GM12878 (cell line): ENCODE measurements at regions not wholly inside any gene's neighbourhood (a gene's known extent, or its start where the extent isn't known, plus 50 kb on each side); places are given as distances from the start of the nearest gene placed in this dataset.

Experiments used
- ATAC-seq: fragments of 200-7000 bp; cut with Tn5 transposase; 3 replicates; pipeline ENCODE4 v1.9.1; 2020; ENCODE audit warnings: mild to moderate bottlenecking, moderate library complexity
- BruUV-seq: library from RNA; stranded (reverse); fragments of 400-500 nt; replicated peaks from 2 replicates; lab custom pipeline; 2021; lab: Mats Ljungman, UMichigan
- CTCF ChIA-PET: fragments of 300-600 bp; sonication (Branson Sonifier 250); formaldehyde crosslinking; extraction: SDS; loops from one replicate; lab custom pipeline; 2021; ENCODE audit warnings: inconsistent platforms; lab: Yijun Ruan, JAX
- POLR2A ChIA-PET: fragments of 350-600 bp; formaldehyde crosslinking; extraction: SDS; loops from one replicate; lab custom pipeline; 2021; ENCODE audit warnings: inconsistent platforms; lab: Charles Lee
- RAD21 ChIA-PET: fragments of 300-600 bp; sonication (Branson Sonifier 250); formaldehyde crosslinking; loops from one replicate; lab custom pipeline; 2023; ENCODE audit warnings: antibody characterized with exemption; ENCODE audit not compliant: unreplicated experiment; lab: Charles Lee
- SMC1A ChIA-PET: fragments of 300-600 bp; sonication (Branson Sonifier 250); formaldehyde crosslinking; loops from one replicate; lab custom pipeline; 2023; ENCODE audit not compliant: unreplicated experiment, uncharacterized antibody; lab: Charles Lee
- DNase-seq: peaks from one replicate; pipeline ENCODE4 v3.0.0-alpha.2; 2011; ENCODE audit warnings: low read depth, low spot score
- FAIRE-seq: peaks from 3 replicates; lab custom pipeline; 2011; peaks lifted over from hg19 to GRCh38; lab: Jason Lieb, UNC
- H2AFZ ChIP-seq: 2 replicates; pipeline ENCODE4 v1.6.0; 2011; ENCODE audit warnings: low read depth, low read length, control low read depth; ENCODE audit not compliant: control insufficient read depth
- H3K27ac ChIP-seq: 2 replicates; pipeline ENCODE4 v1.5.1; 2011; ENCODE audit warnings: control low read depth; ENCODE audit not compliant: control insufficient read depth, insufficient read depth
- H3K27me3 ChIP-seq, 2 experiments: replicated peaks in 1 of 2; 2 replicates each; pipeline versions ENCODE4 v1.6.0 to v1.6.1; 2011; ENCODE audit warnings: low read length in 1 of 2; ENCODE audit not compliant: control insufficient read depth in 2 of 2, insufficient read depth in 2 of 2
- H3K36me3 ChIP-seq, 2 experiments: 2 replicates each; pipeline ENCODE4 v1.5.1; 2011; ENCODE audit warnings: low read length in 1 of 2; ENCODE audit not compliant: control insufficient read depth in 2 of 2, insufficient read depth in 2 of 2
- H3K4me1 ChIP-seq: 2 replicates; pipeline ENCODE4 v1.6.1; 2011; ENCODE audit warnings: mild to moderate bottlenecking, low read length, moderate library complexity, mixed read lengths; ENCODE audit not compliant: control insufficient read depth, insufficient read depth
- H3K4me2 ChIP-seq: 2 replicates; pipeline ENCODE4 v1.6.0; 2011; ENCODE audit warnings: control low read depth; ENCODE audit not compliant: control insufficient read depth, insufficient read depth
- H3K4me3 ChIP-seq: fragments of 200-600 bp; sonication (generic); 2 replicates; pipeline ENCODE4 v1.5.1; 2016
- H3K79me2 ChIP-seq: 2 replicates; pipeline ENCODE4 v1.6.0; 2011; ENCODE audit warnings: low read length; ENCODE audit not compliant: control insufficient read depth, insufficient read depth
- H3K9ac ChIP-seq: 2 replicates; pipeline ENCODE4 v1.8.0; 2011; ENCODE audit warnings: low read length, control low read depth, mixed read lengths; ENCODE audit not compliant: control insufficient read depth, insufficient read depth
- H3K9me3 ChIP-seq: replicated peaks from 3 replicates; pipeline ENCODE4 v1.5.1; 2011; ENCODE audit warnings: mild to moderate bottlenecking, low read length; ENCODE audit not compliant: control insufficient read depth, insufficient read depth
- H4K20me1 ChIP-seq: 2 replicates; pipeline ENCODE4 v1.6.0; 2011; ENCODE audit not compliant: control insufficient read depth, insufficient read depth
- BACH1 ChIP-seq: fragments of 450-650 bp; IDR thresholded peaks from 2 replicates; pipeline ENCODE4 v1.6.1; 2017; ENCODE audit warnings: mild to moderate bottlenecking, borderline replicate concordance
- EP300 ChIP-seq, 2 experiments: fragments of 150-350 bp in 1 of 2; IDR thresholded peaks; 2 replicates each; pipeline ENCODE4 v1.6.1; 2011 to 2012; ENCODE audit warnings: low read depth in 2 of 2, low read length in 2 of 2, borderline replicate concordance in 1 of 2, improper control_type of control experiment in 1 of 2, inconsistent platforms in 1 of 2; ENCODE audit not compliant: control insufficient read depth in 1 of 2
- GATAD2B ChIP-seq: fragments of 450-650 bp; conservative IDR thresholded peaks from 2 replicates; pipeline ENCODE4 v1.6.1; 2017; ENCODE audit warnings: low read depth, mild to moderate bottlenecking, moderate library complexity
- HSF1 ChIP-seq: fragments of 150-350 bp; IDR thresholded peaks from 2 replicates; pipeline ENCODE4 v1.6.1; 2014; ENCODE audit warnings: mild to moderate bottlenecking, low read depth, low read length
- IKZF1 ChIP-seq: fragments of 450-650 bp; conservative IDR thresholded peaks from 2 replicates; pipeline ENCODE4 v1.6.1; 2017; ENCODE audit warnings: antibody characterized with exemption, mild to moderate bottlenecking
- KDM1A ChIP-seq: fragments of 200-600 bp; sonication (generic); IDR thresholded peaks from 2 replicates; pipeline ENCODE4 v1.6.1; 2016; ENCODE audit warnings: borderline replicate concordance
- MEF2B ChIP-seq: fragments of 450-650 bp; IDR thresholded peaks from 2 replicates; pipeline ENCODE4 v1.6.1; 2018; ENCODE audit warnings: mild to moderate bottlenecking, moderate library complexity; ENCODE audit not compliant: partially characterized antibody, poor library complexity, severe bottlenecking
- MTA3 ChIP-seq: IDR thresholded peaks from 2 replicates; pipeline ENCODE4 v1.6.1; 2012; ENCODE audit warnings: low read length, inconsistent platforms, borderline replicate concordance
- NBN ChIP-seq: fragments of 450-650 bp; IDR thresholded peaks from 2 replicates; pipeline ENCODE4 v1.6.1; 2016
- NKRF ChIP-seq: fragments of 450-650 bp; conservative IDR thresholded peaks from 2 replicates; pipeline ENCODE4 v1.6.1; 2017; ENCODE audit warnings: mild to moderate bottlenecking, moderate library complexity
- PAX8 ChIP-seq: fragments of 450-650 bp; IDR thresholded peaks from 2 replicates; pipeline ENCODE4 v1.6.1; 2017; ENCODE audit warnings: mild to moderate bottlenecking, moderate library complexity
- POLR2AphosphoS5 ChIP-seq: IDR thresholded peaks from 2 replicates; pipeline ENCODE4 v1.6.1; 2011; ENCODE audit warnings: mild to moderate bottlenecking, low read length, inconsistent platforms
- RAD21 ChIP-seq: IDR thresholded peaks from 2 replicates; pipeline ENCODE4 v1.6.1; 2011; ENCODE audit warnings: mild to moderate bottlenecking, low read depth, low read length, moderate library complexity; ENCODE audit not compliant: insufficient read depth
- SIN3A ChIP-seq: IDR thresholded peaks from 2 replicates; pipeline ENCODE4 v1.6.1; 2012; ENCODE audit warnings: low read depth, low read length, improper control_type of control experiment
- SP1 ChIP-seq: IDR thresholded peaks from one replicate; pipeline ENCODE4 v1.6.1; 2011; ENCODE audit warnings: low read depth, low read length
- TAF1 ChIP-seq: IDR thresholded peaks from 2 replicates; pipeline ENCODE4 v1.6.1; 2011; ENCODE audit warnings: mild to moderate bottlenecking, low read depth, low read length, borderline replicate concordance
- USF1 ChIP-seq: IDR thresholded peaks from 2 replicates; pipeline ENCODE4 v1.6.1; 2011; ENCODE audit warnings: borderline replicate concordance, low read depth, mild to moderate bottlenecking, moderate library complexity, mixed read lengths, low read length; ENCODE audit not compliant: insufficient read depth; ENCODE audit errors: extremely low read length
- ZBED1 ChIP-seq: IDR thresholded peaks from 2 replicates; pipeline ENCODE4 v1.6.1; 2016; ENCODE audit warnings: borderline replicate concordance
- WGBS: methylation state at CpG from one replicate; pipeline ENCODE4 v1.1.6; 2016; ENCODE audit warnings: low lambda C conversion rate; ENCODE audit not compliant: insufficient replicate concordance, insufficient coverage; ENCODE audit errors: missing lambda C conversion rate; 5-methylcytosine and 5-hydroxymethylcytosine counted together
- in situ Hi-C: fragments of 300-500 bp; cut with MboI; formaldehyde crosslinking; loops from 9 replicates; pipeline ENCODE4 v1.14.3; 2018; ENCODE audit warnings: mixed read lengths
- intact Hi-C: fragments of 100-400 bp; cut with micrococcal nuclease; formaldehyde crosslinking; loops from one replicate; pipeline ENCODE4 v1.14.2; 2022; ENCODE audit not compliant: unreplicated experiment

GRCh38 chr4:66373268-66373667, 703.0 kb upstream of the EPHA5 start (continued):
- TF ChIP-seq USF1 = no peak
- no peak for TF ChIP-seq MTA3
- TF ChIP-seq GATAD2B = no peak
- TF ChIP-seq NKRF = no peak
- TF ChIP-seq SIN3A = no peak
- TF ChIP-seq PAX8 = no peak
- no peak for TF ChIP-seq SP1
- no peak for TF ChIP-seq NBN
- no peak for TF ChIP-seq BACH1
- no peak for TF ChIP-seq HSF1

GRCh38 chr4:66372706-66373105, 702.4 kb upstream of the EPHA5 start:
- no peaks in the 10 kb centered on the region for H3K9me3 ChIP-seq
- ChIA-PET POLR2A (no interaction called here), RAD21 (no interaction called here), CTCF (no interaction called here), SMC1A (no interaction called here)
- no peak for ATAC-seq
- DNase-seq = no peak
- H3K4me1 ChIP-seq = no peaks in the 10 kb centered on the region
- H3K4me3 ChIP-seq = no peak overlapping the region
- H3K27me3 ChIP-seq = no peaks in the 10 kb centered on the region
- no peak overlapping the region for H3K27ac ChIP-seq
- no peak for FAIRE-seq
- H4K20me1 ChIP-seq = no peaks in the 10 kb centered on the region
- no peak overlapping the region for H2AFZ ChIP-seq
- 33% methylated on average over 6 of the region's 6 CpGs for WGBS
- no peak overlapping the region for H3K9ac ChIP-seq
- no peaks in the 10 kb centered on the region for H3K36me3 ChIP-seq
- no peaks in the 10 kb centered on the region for H3K79me2 ChIP-seq
- in situ Hi-C loops = no loop called here
- intact Hi-C loops = no loop called here
- no TSS peak for BruUV-seq
- no peak overlapping the region for H3K4me2 ChIP-seq
- TF ChIP-seq POLR2AphosphoS5 (no peak), IKZF1 (no peak), MEF2B (no peak), RAD21 (no peak), TAF1 (no peak), EP300 (IDR thresholded peaks at IDR 0.05; ENCODE audit: borderline replicate concordance in 1 of 2, control insufficient read depth in 1 of 2, low read depth in 2 of 2, low read length in 2 of 2) (no peak), ZBED1 (no peak), KDM1A (no peak)
